Ovary (tissue), 3 donors: ENCODE measurements at regions not wholly inside any gene's neighbourhood (a gene's known extent, or its start where the extent isn't known, plus 50 kb on each side); places are given as distances from the start of the nearest gene placed in this dataset.

Source experiments
- POLR2A ChIP-seq: fragments of 450-650 bp; IDR thresholded peaks from one replicate; pipeline ENCODE4 v1.6.1; 2017; ENCODE audit warnings: antibody characterized with exemption, mild to moderate bottlenecking, moderate library complexity
- TF ChIP-seq, protein P1 (sequence below), 3 donors: fragments of 450-650 bp in 2 of 3; fragments of 200-600 bp in 1 of 3; IDR thresholded peaks; one replicate each; pipeline versions ENCODE4 v1.5.1 to v1.8.0; 2016 to 2022; ENCODE audit warnings: antibody characterized with exemption in 3 of 3, mild to moderate bottlenecking in 1 of 3
- donor health status: DM: no; HTN: no; CAD: no.

DNA sequence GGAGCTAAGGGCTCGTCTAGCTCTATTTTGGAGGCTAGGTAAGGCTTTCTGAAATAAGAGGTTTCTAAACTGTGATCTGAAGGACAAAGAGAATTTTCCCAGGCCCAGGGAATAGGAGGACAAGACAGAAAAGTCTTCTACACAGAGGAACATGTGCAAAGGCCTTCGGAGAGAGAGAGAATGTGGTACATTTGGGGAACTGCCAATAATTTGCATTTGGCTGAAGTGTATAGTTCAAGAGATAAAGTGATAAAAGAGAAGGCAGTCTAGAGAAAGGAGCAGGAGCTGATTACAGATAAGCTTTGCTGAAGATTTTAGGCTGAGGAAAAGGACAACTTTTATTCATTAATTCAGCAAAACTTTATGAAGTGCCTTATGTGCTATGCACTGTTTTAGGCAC, 214.4 kb upstream of the ELL2 start:
- TF ChIP-seq, protein P1, sequence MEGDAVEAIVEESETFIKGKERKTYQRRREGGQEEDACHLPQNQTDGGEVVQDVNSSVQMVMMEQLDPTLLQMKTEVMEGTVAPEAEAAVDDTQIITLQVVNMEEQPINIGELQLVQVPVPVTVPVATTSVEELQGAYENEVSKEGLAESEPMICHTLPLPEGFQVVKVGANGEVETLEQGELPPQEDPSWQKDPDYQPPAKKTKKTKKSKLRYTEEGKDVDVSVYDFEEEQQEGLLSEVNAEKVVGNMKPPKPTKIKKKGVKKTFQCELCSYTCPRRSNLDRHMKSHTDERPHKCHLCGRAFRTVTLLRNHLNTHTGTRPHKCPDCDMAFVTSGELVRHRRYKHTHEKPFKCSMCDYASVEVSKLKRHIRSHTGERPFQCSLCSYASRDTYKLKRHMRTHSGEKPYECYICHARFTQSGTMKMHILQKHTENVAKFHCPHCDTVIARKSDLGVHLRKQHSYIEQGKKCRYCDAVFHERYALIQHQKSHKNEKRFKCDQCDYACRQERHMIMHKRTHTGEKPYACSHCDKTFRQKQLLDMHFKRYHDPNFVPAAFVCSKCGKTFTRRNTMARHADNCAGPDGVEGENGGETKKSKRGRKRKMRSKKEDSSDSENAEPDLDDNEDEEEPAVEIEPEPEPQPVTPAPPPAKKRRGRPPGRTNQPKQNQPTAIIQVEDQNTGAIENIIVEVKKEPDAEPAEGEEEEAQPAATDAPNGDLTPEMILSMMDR (IDR thresholded peaks at IDR 0.05): no peak
- no peak for TF ChIP-seq POLR2A
